Right lobe of liver (tissue), 6 donors: ENCODE measurements at regions not wholly inside any gene's neighbourhood (a gene's known extent, or its start where the extent isn't known, plus 50 kb on each side); places are given as distances from the start of the nearest gene placed in this dataset.

ENCODE experiments used
- ATAC-seq, 4 donors: fragments of 200-7000 bp; cut with Tn5 transposase; one replicate each; pipeline ENCODE4 v1.9.1; 2020; ENCODE audit warnings: mild to moderate bottlenecking in 4 of 4, moderate library complexity in 4 of 4
- DNase-seq, 3 donors: peaks; one replicate each; pipeline ENCODE4 v3.0.0-alpha.2; 2020
- H3K27ac ChIP-seq, 3 donors: fragments of 200-600 bp; one replicate each; pipeline ENCODE4 v1.8.0; 2022
- H3K27me3 ChIP-seq, 2 donors: fragments of 200-600 bp; one replicate each; pipeline ENCODE4 v1.8.0; 2022
- H3K36me3 ChIP-seq, 4 donors: fragments of 200-600 bp; sonication (generic) in 1 of 4; one replicate each; pipeline versions ENCODE4 v1.5.1 to v1.8.0; 2017 to 2022; ENCODE audit warnings: control low read depth in 1 of 4
- H3K4me1 ChIP-seq, 4 donors: fragments of 200-600 bp; sonication (generic) in 1 of 4; one replicate each; pipeline versions ENCODE4 v1.5.1 to v1.8.0; 2017 to 2022; ENCODE audit warnings: control low read depth in 1 of 4
- H3K4me3 ChIP-seq, 3 donors: fragments of 200-600 bp; one replicate each; pipeline ENCODE4 v1.8.0; 2022
- H3K9me3 ChIP-seq, 4 donors: fragments of 200-600 bp; sonication (generic) in 1 of 4; one replicate each; pipeline versions ENCODE4 v1.5.1 to v1.8.0; 2017 to 2022; ENCODE audit warnings: control low read depth in 1 of 4
- POLR2A ChIP-seq: fragments of 450-650 bp; IDR thresholded peaks from one replicate; pipeline ENCODE4 v1.6.1; 2017; ENCODE audit warnings: antibody characterized with exemption, mild to moderate bottlenecking
- WGBS: methylation state at CpG from one replicate; pipeline ENCODE4 v1.1.6; 2018; ENCODE audit warnings: low coverage, low lambda C conversion rate; ENCODE audit not compliant: insufficient coverage; ENCODE audit errors: missing lambda C conversion rate; 5-methylcytosine and 5-hydroxymethylcytosine counted together
- intact Hi-C, 2 donors: fragments of 100-400 bp; cut with DNase I; formaldehyde crosslinking; loops; one replicate each; pipeline versions ENCODE4 v1.11.2 to v1.14.1; 2022
- TF ChIP-seq, protein P1 (sequence below), 4 donors: fragments of 200-600 bp in 3 of 4; fragments of 450-650 bp in 1 of 4; IDR thresholded peaks; one replicate each; pipeline versions ENCODE4 v1.5.1 to v1.8.0; 2016 to 2022; ENCODE audit warnings: antibody characterized with exemption in 4 of 4, mild to moderate bottlenecking in 2 of 4
- donor health status: DM: no; HTN: yes; CAD: no.
- donor health status: DM: no; HTN: no; CAD: no.
- donor health status: DM: no; HTN: no; CAD: no.
- donor health status: DM: no; HTN: yes; CAD: no.
- donor health status: DM: no; HTN: yes; CAD: no.

DNA sequence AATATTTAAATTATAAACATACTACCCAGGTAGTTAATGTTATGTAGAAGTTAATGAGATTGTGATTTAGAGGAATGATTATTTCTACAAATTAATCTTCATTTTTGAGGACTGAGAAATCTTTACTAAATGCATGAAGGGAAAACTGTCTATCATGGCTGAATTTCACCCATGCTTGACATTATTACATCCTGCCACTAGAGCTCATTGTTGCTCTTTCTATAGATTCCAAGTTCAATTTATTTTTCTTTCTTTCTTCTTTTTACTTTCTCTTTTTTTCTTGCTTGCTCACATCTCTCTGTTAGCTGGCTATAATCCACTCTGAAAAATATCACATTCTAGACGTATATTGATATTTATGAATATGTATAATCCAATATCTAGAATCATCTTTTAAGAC is 505.0 kb upstream of the KLHL1 start:
- DNase-seq (no peak), ATAC-seq (no peak)
- Histone ChIP-seq H3K27ac (no peak overlapping the region), H3K4me1 (no peaks in the 10 kb centered on the region), H3K4me3 (no peak overlapping the region), H3K9me3 (no peaks in the 10 kb centered on the region), H3K36me3 (no peaks in the 10 kb centered on the region), H3K27me3 (no peaks in the 10 kb centered on the region)
- intact Hi-C loops, result no loop called here
- no peak for TF ChIP-seq POLR2A
- TF ChIP-seq, protein P1, sequence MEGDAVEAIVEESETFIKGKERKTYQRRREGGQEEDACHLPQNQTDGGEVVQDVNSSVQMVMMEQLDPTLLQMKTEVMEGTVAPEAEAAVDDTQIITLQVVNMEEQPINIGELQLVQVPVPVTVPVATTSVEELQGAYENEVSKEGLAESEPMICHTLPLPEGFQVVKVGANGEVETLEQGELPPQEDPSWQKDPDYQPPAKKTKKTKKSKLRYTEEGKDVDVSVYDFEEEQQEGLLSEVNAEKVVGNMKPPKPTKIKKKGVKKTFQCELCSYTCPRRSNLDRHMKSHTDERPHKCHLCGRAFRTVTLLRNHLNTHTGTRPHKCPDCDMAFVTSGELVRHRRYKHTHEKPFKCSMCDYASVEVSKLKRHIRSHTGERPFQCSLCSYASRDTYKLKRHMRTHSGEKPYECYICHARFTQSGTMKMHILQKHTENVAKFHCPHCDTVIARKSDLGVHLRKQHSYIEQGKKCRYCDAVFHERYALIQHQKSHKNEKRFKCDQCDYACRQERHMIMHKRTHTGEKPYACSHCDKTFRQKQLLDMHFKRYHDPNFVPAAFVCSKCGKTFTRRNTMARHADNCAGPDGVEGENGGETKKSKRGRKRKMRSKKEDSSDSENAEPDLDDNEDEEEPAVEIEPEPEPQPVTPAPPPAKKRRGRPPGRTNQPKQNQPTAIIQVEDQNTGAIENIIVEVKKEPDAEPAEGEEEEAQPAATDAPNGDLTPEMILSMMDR (IDR thresholded peaks at IDR 0.05), result peak in 2 of 4 donors; percentile 12 to 18
- 50% methylated on average over 1 of the region's 1 CpG for WGBS

DNA sequence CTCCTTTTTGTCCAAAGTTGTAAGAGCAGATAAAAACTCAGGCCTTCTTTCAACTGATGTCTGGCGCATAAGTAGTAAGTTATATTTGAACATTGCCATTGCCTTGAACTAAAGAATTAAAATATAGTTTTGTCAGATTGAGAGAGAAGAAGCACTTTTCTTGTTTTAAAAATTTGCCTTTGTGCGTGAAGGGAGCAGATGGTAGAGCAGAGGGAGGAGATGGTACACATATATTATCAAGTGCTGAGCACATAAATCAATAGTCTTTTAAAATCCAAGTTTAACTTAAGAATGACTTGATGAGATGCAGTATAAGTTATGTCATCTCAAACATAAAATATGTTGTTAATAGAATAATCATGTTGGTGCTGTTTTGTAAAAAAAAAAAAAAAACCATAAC is 504.6 kb upstream of the KLHL1 start:
- Histone ChIP-seq H3K27ac (no peak overlapping the region), H3K4me1 (no peaks in the 10 kb centered on the region), H3K27me3 (no peaks in the 10 kb centered on the region), H3K36me3 (no peaks in the 10 kb centered on the region), H3K4me3 (no peak overlapping the region), H3K9me3 (no peaks in the 10 kb centered on the region)
- 86% methylated on average over 2 of the region's 2 CpGs for whole genome bisulfite sequencing
- intact Hi-C loops, result no loop called here
- TF ChIP-seq, protein P1 (IDR thresholded peaks at IDR 0.05), result no peak
- TF ChIP-seq POLR2A, result no peak
- ATAC-seq (no peak), DNase-seq (no peak)

DNA sequence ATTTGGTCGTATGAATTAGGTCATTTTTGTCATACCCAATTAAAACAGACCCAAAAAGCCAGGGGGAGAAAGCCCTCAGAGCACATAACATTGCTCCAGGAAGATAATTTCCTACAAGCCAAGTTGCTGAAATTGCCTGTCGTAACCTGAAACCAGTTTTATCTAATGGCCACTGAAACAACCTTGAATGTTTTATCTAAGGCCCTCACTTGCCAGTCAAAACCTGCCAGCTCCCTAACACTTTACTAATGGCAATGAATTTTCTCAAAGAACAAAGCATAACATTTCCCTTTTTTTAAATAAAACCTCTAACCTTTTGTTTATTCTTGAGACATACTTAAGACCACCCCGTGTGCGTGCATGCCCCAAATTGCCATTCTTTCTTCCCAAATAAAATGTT is 496.2 kb upstream of the KLHL1 start:
- Histone ChIP-seq H3K36me3 (no peaks in the 10 kb centered on the region), H3K27ac (no peak overlapping the region), H3K4me1 (no peaks in the 10 kb centered on the region), H3K27me3 (no peaks in the 10 kb centered on the region), H3K4me3 (no peak overlapping the region), H3K9me3 (no peaks in the 10 kb centered on the region)
- TF ChIP-seq POLR2A, result no peak
- TF ChIP-seq, protein P1 (IDR thresholded peaks at IDR 0.05), result no peak
- intact Hi-C loops, result no loop called here
- ATAC-seq (no peak), DNase-seq (no peak)
- 39% methylated on average over 4 of the region's 4 CpGs for WGBS

DNA sequence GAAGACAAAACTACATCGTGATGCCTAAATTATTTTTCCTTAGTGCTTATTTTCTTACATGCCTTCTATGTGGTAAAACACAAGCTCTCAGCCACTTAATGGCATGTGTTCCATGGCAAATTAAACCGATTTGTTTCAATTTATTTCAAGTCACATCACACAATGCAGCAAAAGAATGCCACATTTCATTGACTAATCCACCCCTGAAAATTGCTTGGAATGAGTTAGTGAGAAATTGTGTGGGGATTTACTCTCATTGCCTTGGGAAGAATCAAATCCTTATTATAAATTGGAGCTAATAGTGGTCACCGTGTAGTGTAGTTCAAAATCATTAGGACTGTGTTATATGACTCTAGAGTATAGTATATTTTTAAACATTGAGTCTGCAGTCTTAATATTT is 485.5 kb upstream of the KLHL1 start:
- Histone ChIP-seq H3K4me3 (no peak overlapping the region), H3K36me3 (no peaks in the 10 kb centered on the region), H3K27ac (no peak overlapping the region), H3K27me3 (no peaks in the 10 kb centered on the region), H3K9me3 (no peaks in the 10 kb centered on the region), H3K4me1 (no peaks in the 10 kb centered on the region)
- intact Hi-C loops, result no loop called here
- WGBS, result 43% methylated on average over 3 of the region's 3 CpGs
- no peak for TF ChIP-seq POLR2A
- ATAC-seq (no peak), DNase-seq (no peak)

DNA sequence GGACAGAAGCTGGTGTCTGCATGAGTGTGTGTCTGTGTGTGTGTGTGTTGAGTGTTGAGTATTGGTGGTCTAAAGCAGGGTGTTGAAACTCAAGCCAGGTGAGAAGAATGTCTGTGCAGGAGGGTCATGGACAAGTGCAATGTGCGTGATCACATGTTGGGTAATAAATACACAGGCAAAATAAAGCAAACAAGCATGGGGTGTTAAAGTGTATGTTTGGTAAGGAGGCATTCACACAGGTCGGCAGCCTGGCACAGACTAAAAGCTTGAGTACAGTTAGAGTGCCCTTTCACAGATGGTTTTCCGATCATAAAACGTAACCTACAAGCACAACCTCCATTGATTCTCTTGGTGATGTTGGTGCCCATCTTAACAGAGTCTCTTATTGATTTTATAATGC is 476.9 kb upstream of the KLHL1 start:
- 47% methylated on average over 4 of the region's 4 CpGs for WGBS
- Histone ChIP-seq H3K4me1 (no peaks in the 10 kb centered on the region), H3K27me3 (no peaks in the 10 kb centered on the region), H3K4me3 (no peak overlapping the region), H3K9me3 (no peaks in the 10 kb centered on the region), H3K27ac (no peak overlapping the region), H3K36me3 (no peaks in the 10 kb centered on the region)
- TF ChIP-seq, protein P1 (IDR thresholded peaks at IDR 0.05), result no peak
- no peak for TF ChIP-seq POLR2A
- DNase-seq (no peak), ATAC-seq (peak; percentile 52 to 83 (median 52))
- intact Hi-C loops, result no loop called here
